ENCODE measurements at regions not wholly inside any gene's neighbourhood (a gene's known extent, or its start where the extent isn't known, plus 50 kb on each side); places are given as distances from the start of the nearest gene placed in this dataset.
"Not testable (repeated sequence)": the region's sequence is repeated elsewhere in the genome, so short reads cannot be mapped to it uniquely, and the experiment has no call there.

- not testable (repeated sequence) for TF ChIP-seq CTCF, POLR2A (IDR thresholded peaks at IDR 0.05)
Measured at GRCh38 chr10:11663126-11663515, 51.7 kb upstream of the USP6NL start.

Data from esophagus squamous epithelium (tissue), 4 donors.